ENCODE measurements at regions not wholly inside any gene's neighbourhood (a gene's known extent, or its start where the extent isn't known, plus 50 kb on each side); places are given as distances from the start of the nearest gene placed in this dataset.

DNA sequence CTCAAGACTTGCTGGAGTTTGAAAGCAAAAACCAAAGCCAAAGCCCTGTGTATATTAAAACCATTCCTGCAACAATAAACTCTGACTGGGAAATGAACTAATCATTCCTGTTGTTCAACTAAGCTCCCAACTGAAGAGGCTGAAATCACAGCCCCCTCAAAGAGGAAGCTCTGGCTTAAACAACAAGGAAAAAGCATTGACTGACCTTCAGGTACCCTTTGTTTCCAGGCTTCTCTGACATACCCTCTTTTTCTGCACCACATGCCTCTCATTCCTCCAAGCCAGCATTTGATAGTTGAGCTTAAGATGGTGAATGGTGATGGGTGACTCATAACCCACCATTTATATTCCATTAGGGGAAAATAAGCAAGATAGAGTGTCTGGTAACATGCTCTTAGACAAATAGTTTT is 470.9 kb upstream of the SOX9 start:
- TF ChIP-seq POLR2A (IDR thresholded peaks at IDR 0.05) = no peak
- no peak for TF ChIP-seq CTCF (IDR thresholded peaks at IDR 0.05)
- Histone ChIP-seq H3K4me3 (no peak overlapping the region), H3K4me1 (no peaks in the 10 kb centered on the region), H3K36me3 (no peaks in the 10 kb centered on the region), H3K9me3 (no peaks in the 10 kb centered on the region), H3K27ac (no peak overlapping the region), H3K27me3 (no peaks in the 10 kb centered on the region)
- DNase-seq (no peak), ATAC-seq (no peak)
- intact Hi-C loops (cut with DNase I) = no loop called here

GRCh38 chr17:71655542-71655941 is 465.3 kb upstream of the SOX9 start:
- Histone ChIP-seq H3K36me3 (no peaks in the 10 kb centered on the region), H3K4me3 (no peak overlapping the region), H3K9me3 (no peaks in the 10 kb centered on the region), H3K27me3 (no peaks in the 10 kb centered on the region), H3K4me1 (no peaks in the 10 kb centered on the region), H3K27ac (no peak overlapping the region)
- no peak for DNase-seq
- no peak for ATAC-seq
- intact Hi-C loops (cut with DNase I) = no loop called here
- no peak for TF ChIP-seq CTCF (IDR thresholded peaks at IDR 0.05)
- no peak for TF ChIP-seq POLR2A (IDR thresholded peaks at IDR 0.05)

DNA sequence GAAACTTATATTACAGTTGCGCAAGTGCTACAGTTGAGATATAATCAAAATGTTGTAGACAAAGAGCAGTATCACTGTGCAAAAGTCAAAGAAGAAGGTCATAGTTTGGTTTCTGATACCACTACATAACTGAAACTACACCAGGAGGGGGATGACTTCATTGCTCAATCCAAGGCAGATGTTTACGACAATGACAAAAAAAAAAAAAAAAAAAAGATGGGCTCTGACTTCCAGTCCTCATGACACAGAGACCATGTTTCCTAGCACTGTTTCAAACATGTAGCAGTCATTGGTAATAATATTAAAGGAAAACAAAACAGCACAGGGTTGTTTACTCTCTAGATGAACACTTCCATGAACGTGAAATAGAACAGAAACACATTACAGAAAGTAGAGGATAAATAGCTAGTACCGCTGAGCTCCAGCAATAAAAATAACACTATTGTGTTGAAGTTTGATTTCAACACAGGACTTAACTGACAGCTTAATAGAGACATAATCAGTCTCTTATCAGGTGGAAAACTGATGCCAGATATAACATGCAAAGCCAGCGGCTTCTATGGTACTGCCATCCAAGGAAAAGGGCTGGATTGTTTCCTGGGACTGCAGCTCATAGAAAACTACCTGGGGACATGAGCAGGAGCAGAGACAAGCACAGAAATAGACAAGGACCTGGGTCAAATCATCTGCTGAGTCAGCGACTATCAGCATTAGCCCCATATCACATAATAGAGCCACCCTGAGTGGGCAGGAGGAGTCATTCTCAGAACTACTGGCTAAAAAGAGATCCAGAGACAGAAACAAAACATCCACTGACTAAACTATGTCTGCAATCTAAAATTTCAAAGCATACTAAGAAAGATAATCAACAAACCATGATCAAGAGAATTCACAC is 463.6 kb upstream of the SOX9 start:
- Histone ChIP-seq H3K27ac (no peak overlapping the region), H3K27me3 (no peaks in the 10 kb centered on the region), H3K9me3 (no peaks in the 10 kb centered on the region), H3K4me1 (no peaks in the 10 kb centered on the region), H3K36me3 (no peaks in the 10 kb centered on the region), H3K4me3 (no peak overlapping the region)
- no peak for TF ChIP-seq CTCF (IDR thresholded peaks at IDR 0.05)
- TF ChIP-seq POLR2A (IDR thresholded peaks at IDR 0.05) = no peak
- no peak for ATAC-seq
- DNase-seq = no peak
- intact Hi-C loops (cut with DNase I) = no loop called here
- WGBS (ENCODE audit: insufficient coverage, low coverage, low lambda C conversion rate, missing lambda C conversion rate) = 72% methylated on average over 5 of the region's 6 CpGs

DNA sequence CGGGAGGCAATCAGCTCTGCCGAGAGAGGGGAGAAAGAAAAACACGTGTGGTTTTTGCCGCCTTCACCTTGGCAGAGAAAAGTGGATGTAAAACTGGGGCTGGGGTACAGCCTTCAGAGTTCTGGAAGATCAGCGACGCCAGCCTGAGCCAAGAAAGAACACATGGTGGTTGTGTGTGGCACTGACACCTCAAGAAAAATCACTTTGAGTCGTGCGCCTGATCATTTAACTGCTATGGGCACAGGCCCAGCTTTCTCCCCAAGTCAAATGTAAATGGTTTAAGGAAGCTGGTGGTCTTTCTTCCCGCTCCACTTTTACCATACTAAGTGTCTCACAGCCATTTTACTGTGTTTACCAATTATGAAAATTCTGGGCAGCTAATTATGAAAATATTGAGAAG is 461.8 kb upstream of the SOX9 start:
- H3K36me3 ChIP-seq = no peaks in the 10 kb centered on the region
- H3K9me3 ChIP-seq = no peaks in the 10 kb centered on the region
- WGBS (ENCODE audit: insufficient coverage, low coverage, low lambda C conversion rate, missing lambda C conversion rate) = 73% methylated on average over 4 of the region's 9 CpGs
- no peak overlapping the region for H3K4me3 ChIP-seq
- DNase-seq (no peak), ATAC-seq (no peak)
- no peak overlapping the region for H3K27ac ChIP-seq
- no peaks in the 10 kb centered on the region for H3K27me3 ChIP-seq
- intact Hi-C loops (cut with DNase I) = no loop called here
- TF ChIP-seq CTCF (IDR thresholded peaks at IDR 0.05) (no peak), POLR2A (IDR thresholded peaks at IDR 0.05) (no peak)
- H3K4me1 ChIP-seq = no peaks in the 10 kb centered on the region

GRCh38 chr17:71664861-71665260 is 456.0 kb upstream of the SOX9 start:
- H3K4me3 ChIP-seq = no peak overlapping the region
- TF ChIP-seq CTCF (IDR thresholded peaks at IDR 0.05) (no peak), POLR2A (IDR thresholded peaks at IDR 0.05) (no peak)
- DNase-seq = no peak
- H3K27ac ChIP-seq = no peak overlapping the region
- no peaks in the 10 kb centered on the region for H3K4me1 ChIP-seq
- intact Hi-C loops (cut with DNase I) = no loop called here
- no peaks in the 10 kb centered on the region for H3K9me3 ChIP-seq
- H3K27me3 ChIP-seq = no peaks in the 10 kb centered on the region
- no peak for ATAC-seq
- H3K36me3 ChIP-seq = no peaks in the 10 kb centered on the region
